C4-2B (cell line): ENCODE measurements at regions not wholly inside any gene's neighbourhood (a gene's known extent, or its start where the extent isn't known, plus 50 kb on each side); places are given as distances from the start of the nearest gene placed in this dataset.

Experiments used
- ZFX ChIP-seq: fragments of 450-650 bp; IDR thresholded peaks from 2 replicates; pipeline ENCODE4 v1.6.1; 2017
- TF ChIP-seq, protein P1 (sequence below): fragments of 450-650 bp; conservative IDR thresholded peaks from 2 replicates; pipeline ENCODE4 v1.5.1; 2017; ENCODE audit warnings: mild to moderate bottlenecking

DNA sequence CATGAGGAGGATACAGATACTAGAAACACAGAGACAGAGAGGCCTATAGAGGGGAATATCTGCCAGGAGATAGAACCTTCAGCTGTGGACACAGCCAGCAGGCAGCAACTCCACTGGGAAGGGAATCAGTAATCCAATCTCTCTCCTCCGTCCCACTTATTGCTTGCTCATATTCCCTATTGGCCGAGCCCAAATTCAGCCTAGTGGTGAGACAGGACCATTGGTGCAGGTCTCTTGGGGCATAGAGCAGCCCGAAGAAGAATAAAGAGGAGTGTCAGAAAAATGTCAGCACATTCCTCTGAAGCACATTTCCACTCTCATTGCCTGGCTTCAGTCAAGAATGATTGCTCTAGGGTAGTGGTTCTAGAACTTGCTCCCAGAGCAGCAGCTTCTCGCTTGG is 1091.5 kb upstream of the GYPC start:
- TF ChIP-seq, protein P1, sequence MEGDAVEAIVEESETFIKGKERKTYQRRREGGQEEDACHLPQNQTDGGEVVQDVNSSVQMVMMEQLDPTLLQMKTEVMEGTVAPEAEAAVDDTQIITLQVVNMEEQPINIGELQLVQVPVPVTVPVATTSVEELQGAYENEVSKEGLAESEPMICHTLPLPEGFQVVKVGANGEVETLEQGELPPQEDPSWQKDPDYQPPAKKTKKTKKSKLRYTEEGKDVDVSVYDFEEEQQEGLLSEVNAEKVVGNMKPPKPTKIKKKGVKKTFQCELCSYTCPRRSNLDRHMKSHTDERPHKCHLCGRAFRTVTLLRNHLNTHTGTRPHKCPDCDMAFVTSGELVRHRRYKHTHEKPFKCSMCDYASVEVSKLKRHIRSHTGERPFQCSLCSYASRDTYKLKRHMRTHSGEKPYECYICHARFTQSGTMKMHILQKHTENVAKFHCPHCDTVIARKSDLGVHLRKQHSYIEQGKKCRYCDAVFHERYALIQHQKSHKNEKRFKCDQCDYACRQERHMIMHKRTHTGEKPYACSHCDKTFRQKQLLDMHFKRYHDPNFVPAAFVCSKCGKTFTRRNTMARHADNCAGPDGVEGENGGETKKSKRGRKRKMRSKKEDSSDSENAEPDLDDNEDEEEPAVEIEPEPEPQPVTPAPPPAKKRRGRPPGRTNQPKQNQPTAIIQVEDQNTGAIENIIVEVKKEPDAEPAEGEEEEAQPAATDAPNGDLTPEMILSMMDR, result no peak
- no peak for TF ChIP-seq ZFX
